Retinal pigment epithelial cell (primary cell): ENCODE measurements at regions not wholly inside any gene's neighbourhood (a gene's known extent, or its start where the extent isn't known, plus 50 kb on each side); places are given as distances from the start of the nearest gene placed in this dataset.
"Not testable (repeated sequence)": the region's sequence is repeated elsewhere in the genome, so short reads cannot be mapped to it uniquely, and the experiment has no call there.

ENCODE experiments used
- DNase-seq: peaks from one replicate; pipeline ENCODE4 v3.0.0-alpha.2; 2010; ENCODE audit warnings: low read depth
- H3K4me3 ChIP-seq: 2 replicates; pipeline ENCODE4 v1.5.1; 2011; ENCODE audit warnings: mild to moderate bottlenecking, low read length, control low read depth, moderate library complexity

GRCh38 chr15:20102862-20103261 lies 438.7 kb downstream of the GOLGA6L6 start:
- not testable (repeated sequence) for H3K4me3 ChIP-seq, DNase-seq

- H3K4me3 ChIP-seq, DNase-seq: not testable (repeated sequence)
Observed at GRCh38 chr15:20102209-20102608, 439.4 kb downstream of the GOLGA6L6 start.

- not testable (repeated sequence) for DNase-seq, H3K4me3 ChIP-seq
Observed at GRCh38 chr15:20101281-20101680, 440.3 kb downstream of the GOLGA6L6 start.

GRCh38 chr15:20100604-20101270 lies 440.9 kb downstream of the GOLGA6L6 start:
- H3K4me3 ChIP-seq, DNase-seq: not testable (repeated sequence)

GRCh38 chr15:20095699-20096303 lies 445.8 kb downstream of the GOLGA6L6 start:
- DNase-seq, H3K4me3 ChIP-seq: not testable (repeated sequence)

- DNase-seq, result not testable (repeated sequence)
Observed at GRCh38 chr15:20089541-20089940, 452.1 kb downstream of the GOLGA6L6 start.

GRCh38 chr15:20084026-20084425 lies 457.6 kb downstream of the GOLGA6L6 start:
- DNase-seq, H3K4me3 ChIP-seq: not testable (repeated sequence)

More at GRCh38 chr15:20089541-20089940, 452.1 kb downstream of the GOLGA6L6 start:
- H3K4me3 ChIP-seq, result not testable (repeated sequence)

- H3K4me3 ChIP-seq, DNase-seq: not testable (repeated sequence)
Observed at GRCh38 chr15:20074082-20074481, 467.5 kb downstream of the GOLGA6L6 start.

- H3K4me3 ChIP-seq, DNase-seq: not testable (repeated sequence)
Observed at GRCh38 chr15:20069043-20069442, 472.6 kb downstream of the GOLGA6L6 start.

- DNase-seq, H3K4me3 ChIP-seq: not testable (repeated sequence)
Observed at GRCh38 chr15:20066173-20066572, 475.4 kb downstream of the GOLGA6L6 start.

GRCh38 chr15:20065508-20065907 lies 476.1 kb downstream of the GOLGA6L6 start:
- not testable (repeated sequence) for H3K4me3 ChIP-seq, DNase-seq

GRCh38 chr15:20063167-20063566 lies 478.4 kb downstream of the GOLGA6L6 start:
- DNase-seq, H3K4me3 ChIP-seq: not testable (repeated sequence)

- H3K4me3 ChIP-seq, result not testable (repeated sequence)
Observed at GRCh38 chr15:20060838-20061237, 480.8 kb downstream of the GOLGA6L6 start.

GRCh38 chr15:20056871-20057270 lies 484.7 kb downstream of the GOLGA6L6 start:
- not testable (repeated sequence) for DNase-seq, H3K4me3 ChIP-seq

More at GRCh38 chr15:20060838-20061237, 480.8 kb downstream of the GOLGA6L6 start:
- not testable (repeated sequence) for DNase-seq

- H3K4me3 ChIP-seq, DNase-seq: not testable (repeated sequence)
Observed at GRCh38 chr15:20055921-20056320, 485.7 kb downstream of the GOLGA6L6 start.

GRCh38 chr15:20048189-20048588 lies 493.4 kb downstream of the GOLGA6L6 start:
- DNase-seq, H3K4me3 ChIP-seq: not testable (repeated sequence)

GRCh38 chr15:20045165-20045564 lies 496.4 kb downstream of the GOLGA6L6 start:
- DNase-seq, H3K4me3 ChIP-seq: not testable (repeated sequence)

- DNase-seq, result not testable (repeated sequence)
Observed at GRCh38 chr15:20040691-20041090, 500.9 kb downstream of the GOLGA6L6 start.

GRCh38 chr15:20025040-20025439 lies 516.6 kb downstream of the GOLGA6L6 start:
- H3K4me3 ChIP-seq, DNase-seq: not testable (repeated sequence)

More at GRCh38 chr15:20040691-20041090, 500.9 kb downstream of the GOLGA6L6 start:
- H3K4me3 ChIP-seq, result not testable (repeated sequence)

- DNase-seq, H3K4me3 ChIP-seq: not testable (repeated sequence)
Observed at GRCh38 chr15:20022349-20022748, 519.3 kb downstream of the GOLGA6L6 start.

GRCh38 chr15:20021351-20021750 lies 520.2 kb downstream of the GOLGA6L6 start:
- not testable (repeated sequence) for H3K4me3 ChIP-seq

More at GRCh38 chr15:20021351-20021750, 520.2 kb downstream of the GOLGA6L6 start:
- not testable (repeated sequence) for DNase-seq
